ENCODE measurements at regions not wholly inside any gene's neighbourhood (a gene's known extent, or its start where the extent isn't known, plus 50 kb on each side); places are given as distances from the start of the nearest gene placed in this dataset.

DNA sequence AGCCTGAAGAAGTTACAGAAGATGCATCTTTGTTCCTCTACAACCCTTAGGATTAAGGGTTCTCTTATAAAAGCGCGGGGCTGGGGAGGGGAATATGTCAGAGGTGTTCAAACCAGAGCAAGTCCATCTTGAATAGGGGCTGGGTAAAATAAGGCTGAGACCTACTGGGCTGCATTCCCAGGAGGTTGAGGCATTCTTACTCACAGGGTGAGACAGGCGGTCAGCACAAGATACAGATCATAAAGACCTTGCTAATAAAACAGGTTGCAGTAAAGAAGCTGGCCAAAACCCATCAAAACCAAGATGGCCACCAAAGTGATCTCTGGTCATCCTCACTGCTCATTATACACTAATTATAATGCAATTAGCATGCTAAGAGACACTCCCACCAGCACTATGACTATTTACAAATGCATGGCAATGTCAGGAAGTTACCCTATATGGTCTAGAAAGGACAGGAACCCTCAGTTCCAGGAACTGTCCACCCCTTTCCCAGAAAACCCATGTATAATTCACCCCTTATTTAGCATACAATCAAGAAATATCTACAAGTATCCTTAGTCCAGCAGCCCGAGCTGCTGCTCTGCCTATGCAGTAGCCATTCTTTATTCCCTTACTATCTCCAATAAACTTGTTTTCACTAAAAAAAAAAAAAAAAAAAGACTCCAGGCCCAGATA is 108.1 kb upstream of the FOXN3 start:
- TF ChIP-seq CTCF (IDR thresholded peaks at IDR 0.05; ENCODE audit: insufficient read depth, low read depth, low read length, missing control alignments), result no peak
- no peak overlapping the region for H3K4me3 ChIP-seq (ENCODE audit: low read length)
- DNase-seq (ENCODE audit: low read depth), result no peak

- no peak for DNase-seq (ENCODE audit: low read depth)
These were observed 107.4 kb upstream of the FOXN3 start for GRCh38 chr14:89524412-89524811.

GRCh38 chr14:89521988-89522387 is 105.0 kb upstream of the FOXN3 start:
- DNase-seq (ENCODE audit: low read depth), result no peak
- TF ChIP-seq CTCF (IDR thresholded peaks at IDR 0.05; ENCODE audit: insufficient read depth, low read depth, low read length, missing control alignments), result no peak
- H3K4me3 ChIP-seq (ENCODE audit: low read length), result no peak overlapping the region

More at GRCh38 chr14:89524412-89524811, 107.4 kb upstream of the FOXN3 start:
- no peak overlapping the region for H3K4me3 ChIP-seq (ENCODE audit: low read length)
- no peak for TF ChIP-seq CTCF (IDR thresholded peaks at IDR 0.05; ENCODE audit: insufficient read depth, low read depth, low read length, missing control alignments)

DNA sequence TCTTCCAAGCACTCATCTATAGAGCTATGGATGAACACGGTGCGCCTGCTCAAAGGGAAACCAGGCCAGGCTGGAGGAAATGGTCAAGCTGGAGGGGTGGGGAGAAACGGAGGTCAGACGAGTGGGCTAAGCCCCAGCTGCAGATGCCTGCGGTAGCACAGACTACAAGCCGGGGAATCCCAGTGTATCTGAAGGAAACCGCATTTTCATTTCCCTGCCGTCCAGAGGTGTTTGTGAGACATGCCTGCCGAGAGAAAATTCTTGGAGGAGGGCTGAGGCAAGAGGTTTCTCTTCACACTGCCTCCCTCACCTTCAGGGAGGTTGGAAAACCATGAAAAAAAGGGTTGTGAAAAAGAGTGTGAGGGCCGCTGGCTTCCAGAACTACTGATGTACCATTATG is 102.0 kb upstream of the FOXN3 start:
- no peak for DNase-seq (ENCODE audit: low read depth)
- no peak for TF ChIP-seq CTCF (IDR thresholded peaks at IDR 0.05; ENCODE audit: insufficient read depth, low read depth, low read length, missing control alignments)
- no peak overlapping the region for H3K4me3 ChIP-seq (ENCODE audit: low read length)

DNA sequence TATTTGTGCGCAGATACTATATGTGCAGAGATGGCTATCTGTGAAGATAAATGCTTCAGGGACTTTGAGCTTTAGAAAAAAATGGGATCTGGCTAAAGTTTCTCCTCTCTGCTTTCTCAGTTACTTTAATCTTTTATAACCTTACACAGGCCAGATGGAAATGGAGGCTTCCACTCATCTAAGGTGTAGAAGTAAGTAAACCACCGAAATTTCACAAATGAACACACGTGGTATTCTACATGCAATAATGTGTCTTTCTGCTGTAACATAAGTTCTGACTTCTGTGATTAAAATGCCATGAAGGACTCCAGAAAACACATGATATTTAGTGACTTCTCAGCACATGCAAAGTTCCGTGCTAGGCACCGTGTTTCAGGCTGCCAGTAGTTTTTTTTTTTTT is 99.1 kb upstream of the FOXN3 start:
- H3K4me3 ChIP-seq (ENCODE audit: low read length), result no peak overlapping the region
- no peak for TF ChIP-seq CTCF (IDR thresholded peaks at IDR 0.05; ENCODE audit: insufficient read depth, low read depth, low read length, missing control alignments)
- DNase-seq (ENCODE audit: low read depth), result no peak

DNA sequence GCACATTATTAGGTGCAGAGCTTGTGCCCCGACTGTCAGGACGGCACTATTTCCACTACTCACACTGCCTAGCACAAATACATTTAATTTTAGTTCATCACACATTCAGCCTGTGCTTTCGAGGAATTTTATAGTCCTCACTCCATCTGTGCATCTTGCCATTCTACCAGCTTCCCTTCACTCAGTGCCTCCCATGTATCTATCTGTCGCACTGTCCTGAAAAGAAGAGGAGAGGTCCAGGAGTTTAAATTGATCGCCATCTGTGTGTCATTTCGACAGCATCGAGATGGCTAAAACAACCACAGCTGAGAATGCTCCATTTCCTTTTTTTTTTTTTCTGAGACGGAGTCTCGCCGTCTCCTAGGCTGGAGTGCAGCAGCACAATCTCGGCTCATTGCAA is 97.6 kb upstream of the FOXN3 start:
- TF ChIP-seq CTCF (IDR thresholded peaks at IDR 0.05; ENCODE audit: insufficient read depth, low read depth, low read length, missing control alignments), result no peak
- no peak overlapping the region for H3K4me3 ChIP-seq (ENCODE audit: low read length)
- DNase-seq (ENCODE audit: low read depth), result no peak

DNA sequence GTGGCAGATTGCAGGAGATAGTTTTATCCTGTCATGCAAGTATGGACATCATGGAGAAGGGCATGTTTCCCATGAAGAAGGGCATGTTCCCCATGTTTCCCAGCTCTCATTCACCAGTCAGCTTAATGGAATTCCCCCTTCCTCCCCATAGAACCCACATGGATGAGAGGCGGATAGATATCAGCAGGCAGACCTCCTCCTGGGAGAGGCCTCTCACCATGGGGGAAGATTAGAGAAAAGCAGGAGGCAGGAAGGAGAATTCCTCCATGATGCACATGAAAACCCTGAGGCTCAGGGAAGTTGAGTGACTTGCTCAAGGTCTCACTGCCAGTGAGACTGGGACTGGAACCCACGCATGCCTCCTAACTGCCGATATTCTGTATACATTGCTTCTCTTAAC is 92.9 kb upstream of the FOXN3 start:
- no peak for TF ChIP-seq CTCF (IDR thresholded peaks at IDR 0.05; ENCODE audit: insufficient read depth, low read depth, low read length, missing control alignments)
- H3K4me3 ChIP-seq (ENCODE audit: low read length), result no peak overlapping the region
- no peak for DNase-seq (ENCODE audit: low read depth)
